ENCODE measurements at regions not wholly inside any gene's neighbourhood (a gene's known extent, or its start where the extent isn't known, plus 50 kb on each side); places are given as distances from the start of the nearest gene placed in this dataset.

- Histone ChIP-seq H4K20me1 (ENCODE audit: insufficient read depth) (no peaks in the 10 kb centered on the region), H3K27ac (ENCODE audit: low read depth, low read length) (no peak overlapping the region), H3K27me3 (ENCODE audit: insufficient read depth, low read length) (peaks cover 28% of the 10 kb centered on the region; the same call in 1 of the 2 replicates), H3K9me3 (ENCODE audit: control insufficient read depth in 1 of 2, insufficient read depth in 1 of 2, low read depth in 1 of 2, low read length in 2 of 2) (no peaks in the 10 kb centered on the region), H3K4me2 (ENCODE audit: low read length) (no peak overlapping the region), H3K36me3 (ENCODE audit: control insufficient read depth in 1 of 2, insufficient read depth in 2 of 2, low read length in 2 of 2) (no peaks in the 10 kb centered on the region), H3K4me3 (replicated peaks in 1 of 2; ENCODE audit: low read depth in 1 of 2, low read length in 2 of 2) (no peak overlapping the region), H3K79me2 (ENCODE audit: insufficient read depth, low read length) (no peaks in the 10 kb centered on the region), H2AFZ (ENCODE audit: low read depth, low read length, poor library complexity, severe bottlenecking) (no peak overlapping the region), H3K9me2 (ENCODE audit: insufficient read depth) (no peaks in the 10 kb centered on the region), H3K4me1 (ENCODE audit: control insufficient read depth in 1 of 2, insufficient read depth in 2 of 2, low read length in 2 of 2) (no peaks in the 10 kb centered on the region), H3K9ac (ENCODE audit: low read length) (no peak overlapping the region)
- no peak for TF ChIP-seq TCF7L2 (IDR thresholded peaks at IDR 0.05; ENCODE audit: borderline replicate concordance, extremely low read depth, insufficient read depth, insufficient read length)
- no peak for TF ChIP-seq EZH2phosphoT487 (IDR thresholded peaks at IDR 0.05; ENCODE audit: borderline replicate concordance)
- ATAC-seq = no peak
- RAD21 ChIA-PET (ENCODE audit: low non-redundant PET in 1 of 2, low total read pairs in 2 of 2, uncharacterized antibody in 2 of 2, unreplicated experiment in 2 of 2) = no interaction called here
- no peak for DNase-seq (ENCODE audit: low read depth, low spot score)
- intact Hi-C loops (cut with micrococcal nuclease) = loop anchor here (10.0 kb wide), 3 partner anchors 58 to 1542 kb away; no protein-coding TSS in a partner anchor
- POLR2A ChIA-PET = no interaction called here
- CTCF ChIA-PET = interaction anchor here (1.2 kb wide), 1 partner anchor 39 kb away, joined by 3 read pairs; no protein-coding TSS in a partner anchor
- BruUV-seq (replicated peaks) = no TSS peak
These were observed 92.5 kb upstream of the SLC35G4 start for GRCh38 chr18:11516751-11517503.

DNA sequence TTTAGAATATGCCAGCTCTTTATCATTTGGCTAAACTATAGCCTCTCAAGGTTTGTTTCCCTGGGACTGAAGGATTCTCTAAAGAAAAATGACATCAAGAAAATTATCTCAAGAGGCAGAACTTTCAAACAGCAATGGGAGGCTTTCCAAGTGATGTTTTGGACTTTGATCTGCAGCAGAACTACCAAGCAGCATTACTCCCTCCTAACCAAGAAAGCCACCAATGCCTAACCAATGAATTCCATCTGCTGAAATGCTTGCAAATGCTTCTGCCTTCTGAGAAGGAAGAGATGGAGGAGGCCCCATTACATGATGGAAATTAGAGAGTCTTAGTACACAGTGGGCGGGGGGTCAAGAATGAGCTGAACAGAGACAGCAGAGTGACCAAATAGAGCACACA is 95.1 kb upstream of the SLC35G4 start:
- no peak for DNase-seq (ENCODE audit: low read depth, low spot score)
- Histone ChIP-seq H3K4me1 (ENCODE audit: control insufficient read depth in 1 of 2, insufficient read depth in 2 of 2, low read length in 2 of 2) (no peaks in the 10 kb centered on the region), H2AFZ (ENCODE audit: low read depth, low read length, poor library complexity, severe bottlenecking) (no peak overlapping the region), H3K27ac (ENCODE audit: low read depth, low read length) (no peak overlapping the region), H3K4me2 (ENCODE audit: low read length) (no peak overlapping the region), H3K4me3 (replicated peaks in 1 of 2; ENCODE audit: low read depth in 1 of 2, low read length in 2 of 2) (no peak overlapping the region), H3K9me3 (ENCODE audit: control insufficient read depth in 1 of 2, insufficient read depth in 1 of 2, low read depth in 1 of 2, low read length in 2 of 2) (no peaks in the 10 kb centered on the region), H3K27me3 (ENCODE audit: insufficient read depth, low read length) (peaks cover 29% of the 10 kb centered on the region; the same call in 1 of the 2 replicates), H4K20me1 (ENCODE audit: insufficient read depth) (no peaks in the 10 kb centered on the region), H3K9ac (ENCODE audit: low read length) (no peak overlapping the region), H3K79me2 (ENCODE audit: insufficient read depth, low read length) (no peaks in the 10 kb centered on the region), H3K9me2 (ENCODE audit: insufficient read depth) (no peaks in the 10 kb centered on the region), H3K36me3 (ENCODE audit: control insufficient read depth in 1 of 2, insufficient read depth in 2 of 2, low read length in 2 of 2) (no peaks in the 10 kb centered on the region)
- intact Hi-C loops (cut with micrococcal nuclease) = loop anchor here (5.0 to 10.0 kb wide), 4 partner anchors 47 to 1539 kb away; no protein-coding TSS in a partner anchor
- BruUV-seq (replicated peaks) = no TSS peak
- ATAC-seq = no peak
- CTCF ChIA-PET = no interaction called here
- POLR2A ChIA-PET = no interaction called here
- no peak for TF ChIP-seq CBX3 (IDR thresholded peaks at IDR 0.05; ENCODE audit: low read depth)
- TF ChIP-seq SRF (IDR thresholded peaks at IDR 0.05; ENCODE audit: low read depth) = no peak
- TF ChIP-seq, protein P1, sequence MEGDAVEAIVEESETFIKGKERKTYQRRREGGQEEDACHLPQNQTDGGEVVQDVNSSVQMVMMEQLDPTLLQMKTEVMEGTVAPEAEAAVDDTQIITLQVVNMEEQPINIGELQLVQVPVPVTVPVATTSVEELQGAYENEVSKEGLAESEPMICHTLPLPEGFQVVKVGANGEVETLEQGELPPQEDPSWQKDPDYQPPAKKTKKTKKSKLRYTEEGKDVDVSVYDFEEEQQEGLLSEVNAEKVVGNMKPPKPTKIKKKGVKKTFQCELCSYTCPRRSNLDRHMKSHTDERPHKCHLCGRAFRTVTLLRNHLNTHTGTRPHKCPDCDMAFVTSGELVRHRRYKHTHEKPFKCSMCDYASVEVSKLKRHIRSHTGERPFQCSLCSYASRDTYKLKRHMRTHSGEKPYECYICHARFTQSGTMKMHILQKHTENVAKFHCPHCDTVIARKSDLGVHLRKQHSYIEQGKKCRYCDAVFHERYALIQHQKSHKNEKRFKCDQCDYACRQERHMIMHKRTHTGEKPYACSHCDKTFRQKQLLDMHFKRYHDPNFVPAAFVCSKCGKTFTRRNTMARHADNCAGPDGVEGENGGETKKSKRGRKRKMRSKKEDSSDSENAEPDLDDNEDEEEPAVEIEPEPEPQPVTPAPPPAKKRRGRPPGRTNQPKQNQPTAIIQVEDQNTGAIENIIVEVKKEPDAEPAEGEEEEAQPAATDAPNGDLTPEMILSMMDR (IDR thresholded peaks at IDR 0.05 in 2 of 3, conservative IDR thresholded peaks at IDR 0.05 in 1 of 3; ENCODE audit: borderline replicate concordance in 1 of 3, insufficient read depth in 1 of 3, low read depth in 2 of 3, low read length in 2 of 3) = no peak
- TF ChIP-seq MAX (IDR thresholded peaks at IDR 0.05) = no peak
- no peak for TF ChIP-seq ZNF274 (IDR thresholded peaks at IDR 0.05; ENCODE audit: low read depth, low read length)
- no peak for TF ChIP-seq EZH2 (IDR thresholded peaks at IDR 0.05)
- TF ChIP-seq FOSL1 (IDR thresholded peaks at IDR 0.05; ENCODE audit: low read depth) = no peak
- no peak for TF ChIP-seq YY1 (IDR thresholded peaks at IDR 0.05; ENCODE audit: extremely low read depth, insufficient replicate concordance, low read depth, low read length)
- RAD21 ChIA-PET (ENCODE audit: low non-redundant PET in 1 of 2, low total read pairs in 2 of 2, uncharacterized antibody in 2 of 2, unreplicated experiment in 2 of 2) = no interaction called here

Data from HCT116 (cell line).